HEK293T (cell line): ENCODE measurements at regions not wholly inside any gene's neighbourhood (a gene's known extent, or its start where the extent isn't known, plus 50 kb on each side); places are given as distances from the start of the nearest gene placed in this dataset.

Source experiments
- CTBP1 ChIP-seq: fragments of 450-650 bp; IDR thresholded peaks from 2 replicates; pipeline ENCODE4 v1.6.1; 2016; ENCODE audit warnings: borderline replicate concordance
- FOXK2 ChIP-seq: fragments of 450-650 bp; IDR thresholded peaks from 2 replicates; pipeline ENCODE4 v1.6.1; 2016; ENCODE audit warnings: mild to moderate bottlenecking
- FOXM1 ChIP-seq: fragments of 450-650 bp; IDR thresholded peaks from 2 replicates; pipeline ENCODE4 v1.6.1; 2017; ENCODE audit warnings: mild to moderate bottlenecking, borderline replicate concordance
- L3MBTL2 ChIP-seq: fragments of 450-650 bp; conservative IDR thresholded peaks from 2 replicates; pipeline ENCODE4 v1.6.1; 2016; ENCODE audit warnings: mild to moderate bottlenecking
- SUZ12 ChIP-seq: fragments of 450-650 bp; IDR thresholded peaks from 2 replicates; pipeline ENCODE4 v1.6.1; 2016; ENCODE audit warnings: mild to moderate bottlenecking

DNA sequence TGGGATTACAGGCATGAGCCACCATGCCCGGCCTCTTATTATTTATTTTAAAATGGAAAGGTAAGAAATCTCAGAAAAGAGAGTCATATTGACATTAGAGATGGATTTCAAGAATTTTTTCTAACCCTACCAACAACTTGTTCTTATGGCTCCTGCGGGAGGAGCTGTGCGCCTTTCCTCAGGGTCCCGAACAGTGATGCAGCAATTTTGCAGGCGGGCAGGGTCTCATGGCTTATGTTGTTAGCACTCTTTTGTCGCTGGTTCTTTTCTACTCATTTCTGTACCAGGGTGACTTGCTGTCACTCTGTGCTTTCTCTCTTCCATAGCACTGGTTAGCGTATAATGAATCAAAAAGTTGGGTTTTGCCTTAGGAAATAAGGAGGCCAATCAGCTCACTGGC is 148.8 kb upstream of the DLGAP1 start:
- TF ChIP-seq SUZ12 (no peak), L3MBTL2 (no peak), FOXK2 (no peak), FOXM1 (no peak), CTBP1 (no peak)
